LNCaP clone FGC (cell line): ENCODE measurements at regions not wholly inside any gene's neighbourhood (a gene's known extent, or its start where the extent isn't known, plus 50 kb on each side); places are given as distances from the start of the nearest gene placed in this dataset.
"Not testable (repeated sequence)": the region's sequence is repeated elsewhere in the genome, so short reads cannot be mapped to it uniquely, and the experiment has no call there.

ENCODE experiments used
- DNase-seq: peaks from one replicate; pipeline ENCODE4 v3.0.0-alpha.2; 2011; ENCODE audit warnings: low read depth
- H3K4me3 ChIP-seq: 2 replicates; pipeline ENCODE4 v1.5.1; 2011; ENCODE audit warnings: mild to moderate bottlenecking, low read depth, low read length, control low read depth
- TF ChIP-seq, protein P1 (sequence below): IDR thresholded peaks from 2 replicates; pipeline ENCODE4 v1.5.1; 2012; ENCODE audit warnings: mild to moderate bottlenecking; ENCODE audit not compliant: control insufficient read depth, insufficient read depth; ENCODE audit errors: extremely low read depth

DNA sequence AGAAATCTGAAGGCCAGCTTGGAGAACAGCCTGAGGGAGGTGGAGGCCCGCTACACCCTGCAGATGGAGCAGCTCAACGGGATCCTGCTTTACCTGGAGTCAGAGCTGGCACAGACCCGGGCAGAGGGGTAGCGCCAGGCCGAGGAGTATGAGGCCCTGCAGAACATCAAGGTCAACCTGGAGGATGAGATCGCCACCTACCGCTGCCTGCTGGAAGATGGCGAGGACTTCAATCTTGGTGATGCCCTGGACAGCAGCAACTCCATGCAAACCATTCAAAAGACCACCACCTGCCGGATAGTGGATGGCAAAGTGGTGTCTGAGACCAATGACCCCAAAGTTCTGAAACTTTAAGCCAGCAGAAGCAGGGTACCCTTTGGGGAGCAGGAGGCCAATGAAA, 318.4 kb downstream of the ZFHX3 start:
- DNase-seq, H3K4me3 ChIP-seq: not testable (repeated sequence)

DNA sequence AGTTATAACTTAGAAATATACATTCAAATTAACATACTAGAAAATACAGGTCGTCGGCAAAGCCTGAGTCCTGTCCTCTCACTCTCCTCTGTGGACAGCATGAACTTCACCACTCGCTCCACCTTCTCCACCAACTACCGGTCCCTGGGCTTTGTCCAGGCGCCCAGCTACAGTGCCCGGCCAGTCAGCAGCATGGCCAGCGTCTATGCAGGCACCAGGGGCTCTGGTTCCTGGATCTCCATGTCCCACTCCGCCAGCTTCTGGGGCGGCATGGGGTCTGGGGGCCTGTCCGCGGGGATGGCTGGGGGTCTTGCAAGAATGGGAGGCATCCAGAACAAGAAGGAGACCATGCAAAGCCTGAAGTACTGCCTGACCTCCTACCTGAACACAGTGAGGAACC, 319.4 kb downstream of the ZFHX3 start:
- DNase-seq: no peak
- TF ChIP-seq, protein P1, sequence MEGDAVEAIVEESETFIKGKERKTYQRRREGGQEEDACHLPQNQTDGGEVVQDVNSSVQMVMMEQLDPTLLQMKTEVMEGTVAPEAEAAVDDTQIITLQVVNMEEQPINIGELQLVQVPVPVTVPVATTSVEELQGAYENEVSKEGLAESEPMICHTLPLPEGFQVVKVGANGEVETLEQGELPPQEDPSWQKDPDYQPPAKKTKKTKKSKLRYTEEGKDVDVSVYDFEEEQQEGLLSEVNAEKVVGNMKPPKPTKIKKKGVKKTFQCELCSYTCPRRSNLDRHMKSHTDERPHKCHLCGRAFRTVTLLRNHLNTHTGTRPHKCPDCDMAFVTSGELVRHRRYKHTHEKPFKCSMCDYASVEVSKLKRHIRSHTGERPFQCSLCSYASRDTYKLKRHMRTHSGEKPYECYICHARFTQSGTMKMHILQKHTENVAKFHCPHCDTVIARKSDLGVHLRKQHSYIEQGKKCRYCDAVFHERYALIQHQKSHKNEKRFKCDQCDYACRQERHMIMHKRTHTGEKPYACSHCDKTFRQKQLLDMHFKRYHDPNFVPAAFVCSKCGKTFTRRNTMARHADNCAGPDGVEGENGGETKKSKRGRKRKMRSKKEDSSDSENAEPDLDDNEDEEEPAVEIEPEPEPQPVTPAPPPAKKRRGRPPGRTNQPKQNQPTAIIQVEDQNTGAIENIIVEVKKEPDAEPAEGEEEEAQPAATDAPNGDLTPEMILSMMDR: no peak
- H3K4me3 ChIP-seq: no peak overlapping the region

DNA sequence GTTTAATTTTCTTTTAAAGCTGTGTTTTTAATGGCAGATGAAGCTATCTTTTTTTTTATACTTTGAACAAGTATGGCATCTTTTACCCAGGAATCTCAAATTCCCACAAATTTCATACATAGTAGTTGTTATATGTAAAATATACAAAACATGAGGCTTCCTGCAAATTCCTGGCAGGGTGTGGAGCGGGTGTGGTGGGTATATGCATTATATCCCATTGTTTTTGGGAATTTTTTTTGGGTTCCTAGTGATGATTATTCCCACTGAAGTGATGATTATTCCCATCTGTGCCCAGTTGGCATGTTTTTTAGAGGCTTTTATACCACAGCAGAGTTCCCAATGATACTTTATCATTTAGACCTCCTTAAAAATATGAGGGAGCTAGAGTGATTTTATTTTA, 320.4 kb downstream of the ZFHX3 start:
- H3K4me3 ChIP-seq: no peak overlapping the region
- no peak for DNase-seq
- TF ChIP-seq, protein P1: no peak

DNA sequence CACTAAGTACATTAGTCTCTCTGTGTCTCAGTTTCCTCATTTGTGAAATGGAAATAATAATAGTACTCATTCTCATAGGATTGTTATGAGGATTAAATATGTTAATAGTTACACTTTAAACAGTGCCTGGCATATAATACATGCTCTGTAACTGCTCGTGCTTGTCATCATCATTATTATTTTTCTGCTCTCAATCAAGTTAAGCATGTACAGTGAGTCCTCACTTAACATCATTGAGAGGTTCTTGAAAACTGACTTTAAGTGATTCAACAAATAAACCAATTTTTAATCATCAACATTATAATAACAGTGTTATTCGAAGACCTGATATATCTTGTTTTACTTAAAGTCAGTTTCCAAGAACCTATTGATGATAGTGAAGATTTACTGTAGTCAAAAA, 322.3 kb downstream of the ZFHX3 start:
- H3K4me3 ChIP-seq: no peak overlapping the region
- DNase-seq: no peak
- TF ChIP-seq, protein P1: no peak

DNA sequence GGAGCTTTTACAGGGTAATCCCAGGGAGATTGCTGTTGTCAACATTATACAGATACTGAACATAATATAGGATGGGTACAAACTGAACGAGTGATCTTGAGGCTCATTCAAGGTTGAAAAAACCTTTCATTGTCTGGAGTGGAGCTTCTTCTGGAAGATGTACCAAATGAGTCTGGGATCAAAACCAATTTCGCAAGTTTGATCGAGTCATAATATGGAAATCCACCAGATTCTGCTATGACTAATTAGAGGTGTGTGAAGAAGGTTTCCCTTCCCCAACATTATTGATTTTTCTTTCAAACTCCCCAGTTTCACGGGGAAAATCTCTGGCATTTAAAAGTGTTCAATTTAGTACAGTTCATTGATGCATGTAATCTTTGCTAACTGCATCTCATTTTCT, 324.1 kb downstream of the ZFHX3 start:
- DNase-seq: no peak
- no peak overlapping the region for H3K4me3 ChIP-seq
- TF ChIP-seq, protein P1: no peak

DNA sequence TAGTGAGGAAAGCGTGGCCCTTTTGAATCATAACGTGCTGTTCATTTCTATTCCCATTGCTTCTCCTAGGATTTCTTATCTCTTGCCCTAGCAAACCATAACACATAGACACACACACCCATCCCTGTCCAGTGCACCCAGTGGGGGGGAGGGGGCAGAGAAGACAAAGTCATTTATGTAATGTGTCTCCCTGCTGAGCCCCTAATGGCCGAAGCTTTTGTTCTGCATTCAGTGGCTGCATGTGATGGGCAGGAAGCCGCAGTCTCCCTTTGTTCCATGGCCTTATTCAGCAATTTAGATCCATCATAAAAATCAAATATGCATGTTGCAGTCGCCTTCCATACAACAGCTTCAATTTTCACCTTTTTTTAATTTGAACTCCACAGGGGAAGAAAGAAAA, 325.4 kb downstream of the ZFHX3 start:
- no peak for DNase-seq

DNA sequence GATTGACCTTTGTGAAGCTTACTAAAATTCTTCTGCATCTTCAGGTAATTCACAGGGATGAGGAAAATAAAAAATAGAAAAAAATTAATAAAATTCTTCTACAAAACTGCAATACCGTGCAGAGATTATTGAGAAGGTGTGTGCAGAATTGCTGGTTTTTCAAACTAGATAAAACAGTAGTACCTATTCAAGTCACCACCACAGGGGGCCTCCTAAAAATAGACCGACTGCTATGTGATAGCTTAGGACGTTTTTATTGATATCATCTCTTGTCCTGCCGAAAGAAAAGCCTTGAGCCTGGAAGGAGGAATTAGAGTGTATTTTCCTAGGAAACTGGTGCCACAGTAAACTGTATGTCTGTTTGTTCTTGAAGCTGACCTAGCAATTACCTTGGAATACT, 325.9 kb downstream of the ZFHX3 start:
- peak; percentile 25 for DNase-seq
- no peak overlapping the region; the same call in 1 of the 2 replicates for H3K4me3 ChIP-seq
- TF ChIP-seq, protein P1: no peak

More for the DNA sequence above, 325.4 kb downstream of the ZFHX3 start:
- H3K4me3 ChIP-seq: no peak overlapping the region
- TF ChIP-seq, protein P1: no peak
